CD14-positive monocyte (primary cell): ENCODE measurements at regions not wholly inside any gene's neighbourhood (a gene's known extent, or its start where the extent isn't known, plus 50 kb on each side); places are given as distances from the start of the nearest gene placed in this dataset.

Experiments
- DNase-seq, 3 donors: peaks; one replicate each; pipeline ENCODE4 v3.0.0-alpha.2; 2011 to 2022
- H2AFZ ChIP-seq: 2 replicates; pipeline ENCODE4 v1.6.0; 2012; ENCODE audit warnings: mild to moderate bottlenecking, low read depth, low read length, inconsistent platforms; ENCODE audit not compliant: insufficient read depth, poor library complexity, severe bottlenecking
- H3K27ac ChIP-seq, 2 donors: 1 replicate in 1 of 2; 2 replicates in 1 of 2; pipeline ENCODE4 v1.5.1; 2012 to 2013; ENCODE audit warnings: low read length in 2 of 2, control low read depth in 1 of 2, inconsistent platforms in 1 of 2, low read depth in 1 of 2, mild to moderate bottlenecking in 1 of 2
- H3K27me3 ChIP-seq, 2 donors: one replicate each; pipeline versions ENCODE4 v1.6.0 to v1.6.1; 2011 to 2013; ENCODE audit warnings: low read length in 2 of 2; ENCODE audit not compliant: control insufficient read depth in 2 of 2, insufficient read depth in 2 of 2
- H3K36me3 ChIP-seq, 2 donors: replicated peaks in 1 of 2; 1 replicate in 1 of 2; 2 replicates in 1 of 2; pipeline versions ENCODE4 v1.5.1 to v1.6.1; 2012 to 2013; ENCODE audit warnings: low read length in 2 of 2, control low read depth in 1 of 2, inconsistent platforms in 1 of 2, mild to moderate bottlenecking in 1 of 2; ENCODE audit not compliant: insufficient read depth in 2 of 2, control insufficient read depth in 1 of 2
- H3K4me1 ChIP-seq, 2 donors: 1 replicate in 1 of 2; 2 replicates in 1 of 2; pipeline versions ENCODE4 v1.5.1 to v1.6.1; 2012 to 2013; ENCODE audit warnings: low read length in 2 of 2, control low read depth in 1 of 2, inconsistent platforms in 1 of 2, mild to moderate bottlenecking in 1 of 2, moderate library complexity in 1 of 2; ENCODE audit not compliant: insufficient read depth in 2 of 2, control insufficient read depth in 1 of 2
- H3K4me2 ChIP-seq: replicated peaks from 2 replicates; pipeline ENCODE3; 2012; ENCODE audit warnings: low read length, moderate library complexity, mild to moderate bottlenecking; ENCODE audit not compliant: poor library complexity, severe bottlenecking; ENCODE audit errors: extremely low read depth
- H3K4me3 ChIP-seq, 3 experiments: fragments of 200-600 bp in 1 of 3; sonication (generic) in 1 of 3; replicated peaks in 1 of 3; 1 replicate in 2 of 3; 2 replicates in 1 of 3; pipeline ENCODE4 v1.5.1; 2011 to 2013; ENCODE audit warnings: low read length in 3 of 3, mild to moderate bottlenecking in 3 of 3, control low read depth in 2 of 3, low read depth in 2 of 3, inconsistent platforms in 1 of 3, moderate library complexity in 1 of 3
- H3K79me2 ChIP-seq: 2 replicates; pipeline ENCODE4 v1.6.0; 2012; ENCODE audit warnings: mild to moderate bottlenecking, control low read depth, inconsistent platforms, low read length, moderate library complexity; ENCODE audit not compliant: insufficient read depth
- H3K9ac ChIP-seq: 2 replicates; pipeline ENCODE4 v1.6.0; 2017; ENCODE audit warnings: low read length, mild to moderate bottlenecking; ENCODE audit not compliant: insufficient read depth, poor library complexity, severe bottlenecking
- H3K9me3 ChIP-seq, 2 donors: replicated peaks in 1 of 2; 1 replicate in 1 of 2; 2 replicates in 1 of 2; pipeline versions ENCODE4 v1.5.1 to v1.6.1; 2012 to 2013; ENCODE audit warnings: low read length in 2 of 2, control low read depth in 1 of 2; ENCODE audit not compliant: control insufficient read depth in 1 of 2, insufficient read depth in 1 of 2
- H4K20me1 ChIP-seq: 2 replicates; pipeline ENCODE4 v1.6.0; 2012; ENCODE audit warnings: mild to moderate bottlenecking, low read length, control low read depth, moderate library complexity; ENCODE audit not compliant: insufficient read depth
- H3K27ac Mint-ChIP-seq, 7 donors: one replicate each; pipeline ENCODE4 v1.8.0; 2020; ENCODE audit warnings: mild to moderate bottlenecking in 7 of 7, mixed read lengths in 7 of 7, moderate library complexity in 6 of 7, inconsistent platforms in 2 of 7
- H3K27me3 Mint-ChIP-seq, 3 donors: one replicate each; pipeline ENCODE4 v1.8.0; 2021 to 2022; ENCODE audit warnings: low read depth in 3 of 3, mild to moderate bottlenecking in 3 of 3, mixed read lengths in 3 of 3, moderate library complexity in 3 of 3, inconsistent platforms in 1 of 3
- H3K36me3 Mint-ChIP-seq, 2 donors: one replicate each; pipeline ENCODE4 v1.8.0; 2020; ENCODE audit warnings: mixed read lengths in 2 of 2, inconsistent platforms in 1 of 2, mild to moderate bottlenecking in 1 of 2
- H3K4me1 Mint-ChIP-seq: one replicate; pipeline ENCODE4 v1.8.0; 2020; ENCODE audit warnings: mild to moderate bottlenecking, mixed read lengths
- H3K4me3 Mint-ChIP-seq, 2 donors: one replicate each; pipeline ENCODE4 v1.8.0; 2020; ENCODE audit warnings: mild to moderate bottlenecking in 2 of 2, mixed read lengths in 2 of 2, moderate library complexity in 1 of 2
- H3K9me3 Mint-ChIP-seq, 7 donors: one replicate each; pipeline ENCODE4 v1.8.0; 2020 to 2022; ENCODE audit warnings: mixed read lengths in 7 of 7, mild to moderate bottlenecking in 6 of 7, moderate library complexity in 6 of 7, inconsistent platforms in 2 of 7
- WGBS: methylation state at CpG from one replicate; pipeline ENCODE4 v1.1.5; 2013; ENCODE audit warnings: missing lambda C conversion rate; ENCODE audit not compliant: insufficient coverage; 5-methylcytosine and 5-hydroxymethylcytosine counted together
- intact Hi-C, 2 donors: fragments of 100-400 bp; cut with micrococcal nuclease; formaldehyde crosslinking; loops; one replicate each; pipeline versions ENCODE4 v1.15.0 to v1.15.1; 2023
- TF ChIP-seq, protein P1 (sequence below): fragments of 200-600 bp; IDR thresholded peaks from one replicate; pipeline ENCODE4 v1.8.0; 2022; ENCODE audit warnings: antibody characterized with exemption, mild to moderate bottlenecking

DNA sequence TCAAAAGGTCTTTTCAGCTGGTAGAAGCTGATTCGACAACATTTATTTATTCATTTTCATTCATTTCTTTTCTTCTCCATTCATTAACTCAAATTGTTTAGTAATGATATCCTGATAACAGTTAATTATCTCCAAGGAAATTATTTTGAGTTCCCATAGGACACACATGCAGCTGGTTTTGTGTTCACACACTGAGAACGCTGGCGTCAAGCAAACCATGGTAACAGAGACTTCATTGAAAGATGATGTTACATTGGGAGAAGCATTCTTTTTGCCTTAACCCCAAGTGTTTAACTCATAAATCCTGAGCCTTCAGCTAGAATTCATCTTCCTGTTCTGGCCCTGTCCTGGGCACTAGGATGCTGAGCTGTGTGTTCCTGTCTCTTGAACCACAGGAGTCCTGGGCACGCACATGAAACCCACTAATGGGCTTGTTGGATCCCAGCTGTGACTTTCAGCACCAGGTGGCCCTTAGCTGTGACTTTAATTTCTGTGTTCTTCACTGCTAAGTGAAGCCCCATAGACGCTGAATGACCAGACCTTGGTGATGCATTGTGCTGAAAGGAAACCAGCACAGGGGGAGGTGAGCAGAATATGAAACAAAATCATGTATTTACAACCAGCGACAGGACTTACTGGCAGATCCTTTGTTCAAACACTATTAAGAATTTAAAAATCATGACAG, 121.5 kb upstream of the PRSS58 start:
- H3K36me3 ChIP-seq: no peaks in the 10 kb centered on the region
- Mint-ChIP-seq H3K27ac (no peak overlapping the region), H3K4me3 (no peak overlapping the region), H3K4me1 (peaks cover 22% of the 10 kb centered on the region), H3K9me3 (peaks cover 0 to 2% (median 0%) of the 10 kb centered on the region in 7 donors), H3K27me3 (peaks cover 0 to 3% (median 0%) of the 10 kb centered on the region in 3 donors), H3K36me3 (no peaks in the 10 kb centered on the region)
- no peaks in the 10 kb centered on the region for H4K20me1 ChIP-seq
- H3K4me1 ChIP-seq: peaks cover 21 to 23% of the 10 kb centered on the region in 2 donors
- no peaks in the 10 kb centered on the region for H3K79me2 ChIP-seq
- no peaks in the 10 kb centered on the region for H3K27me3 ChIP-seq
- no peak overlapping the region for H3K9ac ChIP-seq
- no peaks in the 10 kb centered on the region for H3K9me3 ChIP-seq
- no peak for DNase-seq
- intact Hi-C loops: no loop called here
- H3K4me3 ChIP-seq: no peak overlapping the region
- 53% methylated on average over 2 of the region's 6 CpGs for WGBS
- H3K27ac ChIP-seq: no peak overlapping the region
- no peak overlapping the region for H3K4me2 ChIP-seq
- H2AFZ ChIP-seq: no peak overlapping the region
- TF ChIP-seq, protein P1, sequence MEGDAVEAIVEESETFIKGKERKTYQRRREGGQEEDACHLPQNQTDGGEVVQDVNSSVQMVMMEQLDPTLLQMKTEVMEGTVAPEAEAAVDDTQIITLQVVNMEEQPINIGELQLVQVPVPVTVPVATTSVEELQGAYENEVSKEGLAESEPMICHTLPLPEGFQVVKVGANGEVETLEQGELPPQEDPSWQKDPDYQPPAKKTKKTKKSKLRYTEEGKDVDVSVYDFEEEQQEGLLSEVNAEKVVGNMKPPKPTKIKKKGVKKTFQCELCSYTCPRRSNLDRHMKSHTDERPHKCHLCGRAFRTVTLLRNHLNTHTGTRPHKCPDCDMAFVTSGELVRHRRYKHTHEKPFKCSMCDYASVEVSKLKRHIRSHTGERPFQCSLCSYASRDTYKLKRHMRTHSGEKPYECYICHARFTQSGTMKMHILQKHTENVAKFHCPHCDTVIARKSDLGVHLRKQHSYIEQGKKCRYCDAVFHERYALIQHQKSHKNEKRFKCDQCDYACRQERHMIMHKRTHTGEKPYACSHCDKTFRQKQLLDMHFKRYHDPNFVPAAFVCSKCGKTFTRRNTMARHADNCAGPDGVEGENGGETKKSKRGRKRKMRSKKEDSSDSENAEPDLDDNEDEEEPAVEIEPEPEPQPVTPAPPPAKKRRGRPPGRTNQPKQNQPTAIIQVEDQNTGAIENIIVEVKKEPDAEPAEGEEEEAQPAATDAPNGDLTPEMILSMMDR: no peak

DNA sequence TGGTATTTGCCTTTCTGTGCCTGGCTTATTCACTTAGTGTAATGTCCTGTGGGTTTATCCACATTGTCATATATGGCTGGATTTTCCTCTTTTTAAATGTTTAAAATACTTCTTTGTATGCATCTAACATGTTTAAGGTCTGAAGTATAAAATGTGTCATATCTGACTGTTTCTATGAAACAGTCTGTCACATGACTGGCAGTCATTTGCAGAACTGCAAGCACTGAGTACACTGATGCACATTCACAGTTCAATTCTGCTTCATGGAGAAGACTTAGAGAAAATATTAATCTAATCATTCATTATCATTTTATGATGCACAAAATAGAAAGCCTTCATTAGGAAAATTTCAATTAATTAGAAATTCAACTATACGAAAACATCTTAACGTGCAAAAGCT, 119.7 kb upstream of the PRSS58 start:
- peaks cover 0 to 3% (median 0%) of the 10 kb centered on the region in 3 donors for H3K27me3 Mint-ChIP-seq
- no peak overlapping the region for H3K27ac Mint-ChIP-seq
- Histone ChIP-seq H3K27ac (no peak overlapping the region), H3K9me3 (no peaks in the 10 kb centered on the region), H3K36me3 (no peaks in the 10 kb centered on the region), H3K4me2 (no peak overlapping the region), H3K27me3 (no peaks in the 10 kb centered on the region), H4K20me1 (no peaks in the 10 kb centered on the region), H3K4me1 (peaks cover 13 to 15% of the 10 kb centered on the region in 2 donors), H3K79me2 (no peaks in the 10 kb centered on the region), H2AFZ (no peak overlapping the region), H3K4me3 (no peak overlapping the region), H3K9ac (no peak overlapping the region)
- H3K9me3 Mint-ChIP-seq: peaks cover 0 to 2% (median 0%) of the 10 kb centered on the region in 7 donors
- TF ChIP-seq, protein P1: no peak
- no CpG with 5 or more reads among the region's 2 CpGs for WGBS
- peaks cover 13% of the 10 kb centered on the region for H3K4me1 Mint-ChIP-seq
- H3K36me3 Mint-ChIP-seq: no peaks in the 10 kb centered on the region
- intact Hi-C loops: no loop called here
- no peak overlapping the region for H3K4me3 Mint-ChIP-seq
- no peak for DNase-seq
